SKM-1 treated with dmso at 0.1 percent for 144 hours (cell line): ENCODE measurements at regions not wholly inside any gene's neighbourhood (a gene's known extent, or its start where the extent isn't known, plus 50 kb on each side); places are given as distances from the start of the nearest gene placed in this dataset.

Source experiments
- DNase-seq: peaks from one replicate; lab custom pipeline; 2025; ENCODE audit not compliant: unreplicated experiment; lab: John Stamatoyannopoulos, UW

GRCh38 chr13:90995614-90996013 lies 351.9 kb upstream of the MIR17HG start:
- DNase-seq = no peak

- DNase-seq = no peak
Measured at GRCh38 chr13:90997951-90998350, 349.5 kb upstream of the MIR17HG start.

- DNase-seq = no peak
Measured at GRCh38 chr13:90999401-90999800, 348.1 kb upstream of the MIR17HG start.

- no peak for DNase-seq
Measured at GRCh38 chr13:91001371-91001770, 346.1 kb upstream of the MIR17HG start.

GRCh38 chr13:91014696-91015095 lies 332.8 kb upstream of the MIR17HG start:
- DNase-seq = no peak

- DNase-seq = peak; percentile 46
Measured at GRCh38 chr13:91017031-91017668, 330.3 kb upstream of the MIR17HG start.

- DNase-seq = no peak
Measured at GRCh38 chr13:91017669-91018053, 329.8 kb upstream of the MIR17HG start.

- no peak for DNase-seq
Measured at GRCh38 chr13:91020461-91021034, 326.9 kb upstream of the MIR17HG start.

GRCh38 chr13:91024157-91024792 lies 323.2 kb upstream of the MIR17HG start:
- no peak for DNase-seq

GRCh38 chr13:91025442-91025841 lies 322.0 kb upstream of the MIR17HG start:
- DNase-seq = no peak

- peak; percentile 6 for DNase-seq
Measured at GRCh38 chr13:91031508-91031907, 316.0 kb upstream of the MIR17HG start.

GRCh38 chr13:91032104-91032503 lies 315.4 kb upstream of the MIR17HG start:
- DNase-seq = no peak

DNA sequence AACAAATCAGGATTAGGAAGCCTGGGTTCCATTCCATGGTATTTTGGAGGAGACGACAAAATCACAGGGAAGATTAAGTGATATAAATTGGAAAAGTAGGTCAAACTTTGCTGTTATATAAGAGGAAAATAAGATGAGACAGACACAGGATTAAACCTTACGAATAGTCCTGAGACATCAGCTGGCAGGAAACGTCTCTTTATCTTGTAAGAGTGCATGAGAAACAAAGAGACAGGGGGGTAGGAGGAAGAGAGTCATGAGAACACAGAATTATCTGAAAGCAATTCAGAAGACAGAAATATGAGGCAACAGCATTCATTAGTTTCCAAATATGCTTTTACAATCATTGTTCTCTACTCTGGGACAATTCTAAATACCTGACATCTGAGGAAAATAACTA lies 310.6 kb upstream of the MIR17HG start:
- no peak for DNase-seq

- no peak for DNase-seq
Measured at GRCh38 chr13:91042870-91043269, 304.6 kb upstream of the MIR17HG start.

DNA sequence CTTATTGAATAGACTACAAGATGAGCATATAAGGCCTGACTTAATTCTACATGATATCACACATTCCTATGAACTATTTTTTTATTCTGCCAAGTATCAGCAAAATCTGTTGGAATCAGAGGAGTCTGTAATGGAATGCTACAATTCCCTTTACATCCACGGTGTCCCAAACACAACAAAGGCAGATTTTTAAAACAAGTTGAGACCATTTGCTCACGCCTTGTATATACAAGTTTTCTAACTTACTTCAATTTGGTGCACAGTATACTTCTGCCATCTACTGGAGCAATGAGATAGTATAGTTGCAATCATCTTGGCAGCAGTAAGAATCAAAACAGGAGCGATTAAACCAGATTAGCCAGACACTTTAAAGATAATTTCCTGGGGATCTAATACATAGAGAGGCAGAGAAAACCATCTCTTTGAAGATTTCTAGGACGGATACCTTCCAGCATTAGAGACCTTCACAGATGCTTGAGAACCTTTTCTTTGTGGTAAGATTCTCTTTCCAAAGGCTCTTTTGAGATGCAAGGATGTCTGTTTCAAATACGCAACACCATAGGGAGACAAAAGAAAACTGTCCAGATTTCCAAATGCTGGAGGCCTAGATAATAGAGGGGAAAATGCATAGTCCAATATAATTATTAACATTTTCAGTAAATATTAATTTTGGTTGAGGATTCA lies 302.0 kb upstream of the MIR17HG start:
- DNase-seq = peak; percentile 18

GRCh38 chr13:91046715-91047327 lies 300.7 kb upstream of the MIR17HG start:
- DNase-seq = no peak

DNA sequence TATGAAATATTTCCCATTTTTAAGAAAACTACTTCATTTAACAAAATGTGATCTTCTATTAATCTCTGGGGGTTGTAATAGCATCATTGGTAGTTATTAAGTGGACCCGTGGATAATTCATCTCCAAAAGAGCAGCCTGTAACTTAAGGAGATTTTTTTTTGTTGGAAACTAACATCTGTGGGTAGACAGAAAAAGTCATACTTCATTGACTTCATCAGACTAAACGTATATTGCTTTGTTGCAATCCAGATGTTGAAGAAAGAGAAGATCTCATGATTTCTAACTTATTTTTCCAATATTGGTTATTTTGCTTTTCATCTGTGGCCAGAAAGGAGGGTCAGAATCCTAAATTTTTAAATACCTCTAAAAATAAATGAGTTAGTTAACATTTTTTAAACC lies 296.5 kb upstream of the MIR17HG start:
- no peak for DNase-seq

- no peak for DNase-seq
Measured at GRCh38 chr13:91052876-91053275, 294.6 kb upstream of the MIR17HG start.

DNA sequence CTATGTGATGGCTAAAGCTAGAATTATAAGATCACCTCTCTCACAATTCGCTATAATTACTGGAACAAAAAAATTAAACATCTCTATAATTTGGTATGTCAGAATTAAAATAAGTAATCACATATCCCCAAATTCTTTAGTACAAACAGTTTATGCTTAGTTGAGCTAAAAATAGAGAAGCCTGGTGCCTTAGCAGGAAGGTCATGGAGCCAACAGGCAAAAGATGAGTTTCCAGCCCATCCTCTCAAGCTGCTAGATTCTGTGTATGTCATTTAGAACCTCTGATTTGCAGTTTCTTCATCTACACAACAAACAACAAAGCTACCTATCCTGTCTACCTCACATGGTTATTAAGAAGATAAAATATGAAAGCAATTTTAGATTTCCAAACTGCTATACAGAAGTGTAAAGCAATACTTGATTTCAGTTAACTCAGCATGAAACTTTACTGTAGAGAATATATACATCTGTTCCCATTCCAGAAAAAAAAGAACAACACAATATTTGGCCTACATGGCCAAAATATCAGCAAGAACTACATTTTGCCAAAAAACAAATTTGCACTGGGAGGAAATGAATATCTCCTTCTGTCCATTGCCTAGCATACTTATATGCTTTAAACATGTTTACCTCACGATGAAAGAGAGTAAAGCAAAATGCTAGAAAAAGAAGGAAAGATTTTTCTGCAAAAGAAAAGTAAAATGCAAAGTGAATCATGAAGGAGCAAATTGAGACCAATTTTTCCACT lies 294.0 kb upstream of the MIR17HG start:
- no peak for DNase-seq

DNA sequence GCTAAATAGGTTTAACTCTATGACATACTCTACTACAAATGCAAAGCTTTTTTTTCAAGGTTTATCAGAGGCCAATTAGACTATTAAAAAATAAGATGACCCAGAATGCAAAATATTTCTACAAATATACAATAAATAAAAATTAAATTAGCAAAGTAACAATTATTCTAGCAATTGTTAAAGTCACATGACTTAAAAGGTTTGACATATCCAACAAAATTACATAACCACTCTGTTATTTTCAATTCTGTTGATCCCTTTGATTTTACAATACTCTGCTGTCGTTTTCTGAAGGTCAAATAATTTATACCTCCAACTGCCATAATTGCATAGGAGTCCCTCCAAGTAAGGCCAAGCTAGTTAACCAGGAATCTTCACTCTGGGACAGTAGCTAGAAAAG lies 292.6 kb upstream of the MIR17HG start:
- DNase-seq = no peak

DNA sequence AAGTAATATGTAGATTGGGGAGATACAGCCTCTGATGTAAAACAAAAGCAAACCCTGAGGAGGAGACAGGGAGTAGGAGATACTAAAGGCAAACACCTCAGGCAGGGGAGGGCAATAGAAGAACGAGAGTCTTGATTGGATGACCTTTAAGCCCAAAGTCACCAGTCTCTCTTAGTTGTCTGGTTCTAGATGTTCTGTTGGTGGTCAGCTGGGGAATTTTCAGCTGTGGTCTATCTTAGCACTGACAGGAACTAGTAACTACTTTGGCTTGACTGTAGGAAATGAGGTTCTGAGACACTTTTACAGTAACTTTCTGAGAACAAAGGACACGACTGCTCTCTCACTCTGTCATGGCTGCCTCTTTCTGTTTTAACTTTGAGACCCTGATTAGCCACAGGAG lies 290.7 kb upstream of the MIR17HG start:
- DNase-seq = no peak
